NOMO-1 treated with dmso at 0.1 percent for 144 hours (cell line): ENCODE measurements at regions not wholly inside any gene's neighbourhood (a gene's known extent, or its start where the extent isn't known, plus 50 kb on each side); places are given as distances from the start of the nearest gene placed in this dataset.

Source experiments
- DNase-seq: peaks from one replicate; lab custom pipeline; 2025; ENCODE audit not compliant: unreplicated experiment; lab: John Stamatoyannopoulos, UW

DNA sequence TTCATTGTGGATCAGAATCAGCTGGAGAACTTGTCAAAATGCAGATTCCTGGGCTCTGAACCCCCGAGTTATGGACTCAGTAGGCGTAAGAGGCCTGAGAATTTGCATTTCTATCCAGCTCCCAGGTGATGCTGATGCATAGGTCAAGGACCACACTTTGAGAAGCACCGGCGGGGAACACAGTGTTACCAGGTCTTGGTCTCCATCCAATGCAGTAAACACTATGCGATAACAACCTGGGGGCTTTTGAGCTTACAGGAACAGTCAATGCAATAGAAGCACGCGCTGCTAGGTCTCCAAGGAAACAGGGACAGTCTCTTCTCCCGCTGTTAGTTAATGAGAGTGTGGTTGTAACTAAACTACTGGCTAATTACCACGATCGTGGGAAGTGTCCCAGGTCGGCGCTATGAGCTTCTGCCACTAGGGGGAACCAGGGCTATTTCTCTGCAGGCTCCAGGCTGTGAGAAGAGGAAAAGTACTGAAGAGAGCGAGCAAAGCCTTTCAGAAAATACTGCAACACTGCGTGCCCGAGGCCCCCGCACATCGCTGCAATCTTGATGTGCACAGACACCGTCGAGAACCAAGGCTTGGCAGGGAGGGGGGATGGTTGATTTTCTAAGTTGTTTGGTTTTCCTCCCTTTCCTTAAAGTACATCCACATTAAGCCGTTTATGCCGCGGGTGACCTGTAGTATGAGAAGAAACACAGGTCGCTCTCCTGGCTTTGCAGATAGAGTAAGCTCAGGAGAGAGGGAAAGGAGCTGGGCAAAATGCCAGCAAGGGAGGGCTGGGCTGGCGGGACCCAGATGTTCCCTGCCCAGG lies 52.0 kb upstream of the KCNA1 start:
- peak; percentile 52 for DNase-seq

DNA sequence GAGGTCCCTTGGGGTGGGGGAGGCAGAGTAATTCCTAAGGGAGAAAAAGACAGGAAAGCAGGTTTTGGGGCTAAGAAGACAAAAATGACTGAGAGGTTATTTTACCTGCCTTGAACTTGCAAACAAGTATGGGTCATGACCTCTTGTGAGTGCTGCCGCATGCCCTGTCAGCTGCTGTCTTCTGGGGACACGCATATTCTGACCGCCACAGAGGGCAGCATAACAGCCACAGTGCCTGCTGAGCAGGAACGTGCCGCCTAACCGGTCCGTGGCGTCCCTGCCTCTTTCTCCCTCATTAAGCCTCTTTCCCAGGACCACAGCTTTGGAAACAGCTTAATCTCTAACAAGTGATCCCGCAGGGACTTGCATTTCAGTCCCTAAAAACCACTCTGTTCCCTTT lies 51.3 kb upstream of the KCNA1 start:
- DNase-seq: no peak

DNA sequence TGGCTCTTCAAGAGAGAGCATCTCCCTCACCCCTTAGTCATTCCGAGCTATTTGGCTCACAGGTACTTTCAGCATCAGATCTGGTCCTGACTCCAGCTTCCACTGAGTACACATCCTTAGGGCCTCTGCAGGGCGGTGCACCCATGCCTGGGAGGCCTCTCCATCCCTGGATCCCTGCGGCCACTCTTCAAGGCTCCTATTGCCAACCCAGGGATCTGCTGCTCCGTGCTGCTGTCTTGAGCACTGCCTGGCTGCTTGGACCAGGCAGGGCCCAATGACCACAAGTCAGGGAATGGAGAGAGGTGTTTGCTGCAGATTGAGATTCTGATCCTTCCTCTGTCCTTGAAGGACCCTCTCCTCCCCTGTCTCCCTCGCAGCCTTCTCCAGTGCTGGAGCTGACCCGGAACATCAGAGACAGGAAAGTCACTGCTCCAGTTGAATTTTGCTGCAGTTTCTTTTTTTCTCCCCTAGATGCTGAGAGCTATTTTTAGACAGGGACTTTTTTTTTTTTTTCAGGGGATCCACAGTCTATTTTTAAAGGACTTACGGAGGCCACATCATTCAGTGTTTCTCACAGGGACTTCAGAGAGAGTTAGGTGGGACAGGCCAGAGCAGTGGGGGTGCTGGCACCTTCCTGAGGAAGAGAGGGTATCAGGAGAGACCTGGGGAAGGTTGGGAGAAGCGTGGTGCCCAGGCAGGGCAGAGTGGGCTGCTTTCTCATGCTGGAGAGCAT lies 50.1 kb upstream of the KCNA1 start:
- no peak for DNase-seq
